WTC11 (cell line): ENCODE measurements at regions not wholly inside any gene's neighbourhood (a gene's known extent, or its start where the extent isn't known, plus 50 kb on each side); places are given as distances from the start of the nearest gene placed in this dataset.

Experiments
- ATAC-seq: fragments of 200-7000 bp; cut with Tn5 transposase; 2 replicates; pipeline ENCODE4 v1.10.0; 2021; ENCODE audit warnings: mild to moderate bottlenecking, moderate library complexity
- CTCF ChIA-PET: fragments of 300-600 bp; sonication (Branson Sonifier 250); formaldehyde crosslinking; loops from one replicate; lab custom pipeline; 2021; ENCODE audit warnings: antibody characterized with exemption; lab: Charles Lee
- POLR2A ChIA-PET: fragments of 350-600 bp; sonication (Branson Sonifier 250); formaldehyde crosslinking; loops from one replicate; lab custom pipeline; 2021; ENCODE audit warnings: antibody characterized with exemption; lab: Charles Lee
- DNase-seq: peaks from one replicate; pipeline ENCODE4 v3.0.0; 2021; ENCODE audit warnings: low spot score
- H3K27ac Mint-ChIP-seq: 2 replicates; pipeline ENCODE4 v1.8.0; 2021; ENCODE audit warnings: mixed read lengths
- H3K27me3 Mint-ChIP-seq: 2 replicates; pipeline ENCODE4 v1.8.0; 2021; ENCODE audit warnings: low read depth, mild to moderate bottlenecking, moderate library complexity, mixed read lengths
- H3K36me3 Mint-ChIP-seq: 2 replicates; pipeline ENCODE4 v1.8.0; 2021; ENCODE audit warnings: mixed read lengths
- H3K4me1 Mint-ChIP-seq: 2 replicates; pipeline ENCODE4 v1.8.0; 2022; ENCODE audit warnings: mixed read lengths
- H3K4me3 Mint-ChIP-seq: 2 replicates; pipeline ENCODE4 v1.8.0; 2021; ENCODE audit warnings: mild to moderate bottlenecking, moderate library complexity, mixed read lengths
- H3K9me3 Mint-ChIP-seq: 2 replicates; pipeline ENCODE4 v1.8.0; 2021; ENCODE audit warnings: mixed read lengths
- CBFB ChIP-seq: sonication (generic); formaldehyde crosslinking; IDR thresholded peaks from 2 replicates; pipeline ENCODE4 v1.8.1; 2022; ENCODE audit warnings: mild to moderate bottlenecking, low read depth, missing genetic modification reagents
- FOXJ3 ChIP-seq: sonication (generic); formaldehyde crosslinking; IDR thresholded peaks from 2 replicates; pipeline ENCODE4 v1.9.0; 2021; ENCODE audit warnings: missing genetic modification reagents, mild to moderate bottlenecking, borderline replicate concordance
- IRF2 ChIP-seq: sonication (generic); formaldehyde crosslinking; IDR thresholded peaks from 2 replicates; pipeline ENCODE4 v1.8.0; 2022; ENCODE audit warnings: low read depth, missing genetic modification reagents, borderline replicate concordance
- JAZF1 ChIP-seq: fragments of 250-450 bp; sonication (Bioruptor Pico); IDR thresholded peaks from 2 replicates; pipeline ENCODE4 v1.9.0; 2021; ENCODE audit warnings: moderate library complexity, mild to moderate bottlenecking, inconsistent platforms
- NFE2L1 ChIP-seq: sonication (generic); formaldehyde crosslinking; IDR thresholded peaks from 2 replicates; pipeline ENCODE4 v1.8.1; 2023; ENCODE audit warnings: missing genetic modification reagents
- NFYB ChIP-seq: sonication (generic); formaldehyde crosslinking; conservative IDR thresholded peaks from 2 replicates; pipeline ENCODE4 v1.8.0; 2022; ENCODE audit warnings: low read depth, missing genetic modification reagents
- ZNF121 ChIP-seq: sonication (generic); formaldehyde crosslinking; IDR thresholded peaks from 2 replicates; pipeline ENCODE4 v1.8.0; 2023; ENCODE audit warnings: missing genetic modification reagents
- ZNF396 ChIP-seq: fragments of 250-450 bp; sonication (Bioruptor Pico); IDR thresholded peaks from 2 replicates; pipeline ENCODE4 v1.8.0; 2021; ENCODE audit warnings: mild to moderate bottlenecking, moderate library complexity, borderline replicate concordance
- ZNF416 ChIP-seq: fragments of 250-450 bp; sonication (Bioruptor Pico); IDR thresholded peaks from 2 replicates; pipeline ENCODE4 v1.9.0; 2021; ENCODE audit warnings: mild to moderate bottlenecking, inconsistent platforms
- TF ChIP-seq, protein P1 (sequence below): fragments of 250-450 bp; sonication (Bioruptor Pico); IDR thresholded peaks from 2 replicates; pipeline ENCODE4 v1.9.0; 2021; ENCODE audit warnings: mild to moderate bottlenecking
- TF ChIP-seq, protein P2 (sequence below): fragments of 250-450 bp; sonication (Bioruptor Pico); IDR thresholded peaks from 2 replicates; pipeline ENCODE4 v2.1.2; 2022; ENCODE audit warnings: mild to moderate bottlenecking, moderate library complexity
- TF ChIP-seq, protein P3 (sequence below): sonication (generic); formaldehyde crosslinking; IDR thresholded peaks from 2 replicates; pipeline ENCODE4 v1.8.0; 2023; ENCODE audit warnings: missing genetic modification reagents, mild to moderate bottlenecking, borderline replicate concordance
- TF ChIP-seq, protein P4 (sequence below): sonication (generic); formaldehyde crosslinking; IDR thresholded peaks from 2 replicates; pipeline ENCODE4 v1.8.0; 2022; ENCODE audit warnings: mild to moderate bottlenecking, missing genetic modification reagents
- TF ChIP-seq, protein P5 (sequence below): fragments of 250-450 bp; sonication (Bioruptor Pico); conservative IDR thresholded peaks from 2 replicates; pipeline ENCODE4 v1.9.0; 2021; ENCODE audit warnings: mild to moderate bottlenecking

DNA sequence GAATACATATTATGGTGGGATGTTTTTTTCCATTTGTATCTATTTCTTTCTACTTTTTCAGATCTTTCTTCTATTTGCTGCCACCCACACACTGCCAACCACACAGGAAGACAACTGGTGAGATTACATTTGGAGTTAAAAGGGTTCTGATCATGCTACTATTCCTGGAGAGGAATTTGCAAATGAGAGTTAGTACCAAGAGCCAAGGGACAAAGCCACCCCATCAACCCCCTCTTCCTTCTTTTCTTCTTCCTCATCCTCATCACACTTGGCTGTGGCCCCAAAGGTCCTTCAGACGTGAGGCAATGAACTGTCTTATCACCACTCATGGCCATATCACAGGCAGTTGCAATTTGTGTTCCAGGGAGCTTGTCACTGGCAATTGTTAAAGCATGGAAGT is 215.6 kb upstream of the SLC14A2 start (continued):
- TF ChIP-seq, protein P1, sequence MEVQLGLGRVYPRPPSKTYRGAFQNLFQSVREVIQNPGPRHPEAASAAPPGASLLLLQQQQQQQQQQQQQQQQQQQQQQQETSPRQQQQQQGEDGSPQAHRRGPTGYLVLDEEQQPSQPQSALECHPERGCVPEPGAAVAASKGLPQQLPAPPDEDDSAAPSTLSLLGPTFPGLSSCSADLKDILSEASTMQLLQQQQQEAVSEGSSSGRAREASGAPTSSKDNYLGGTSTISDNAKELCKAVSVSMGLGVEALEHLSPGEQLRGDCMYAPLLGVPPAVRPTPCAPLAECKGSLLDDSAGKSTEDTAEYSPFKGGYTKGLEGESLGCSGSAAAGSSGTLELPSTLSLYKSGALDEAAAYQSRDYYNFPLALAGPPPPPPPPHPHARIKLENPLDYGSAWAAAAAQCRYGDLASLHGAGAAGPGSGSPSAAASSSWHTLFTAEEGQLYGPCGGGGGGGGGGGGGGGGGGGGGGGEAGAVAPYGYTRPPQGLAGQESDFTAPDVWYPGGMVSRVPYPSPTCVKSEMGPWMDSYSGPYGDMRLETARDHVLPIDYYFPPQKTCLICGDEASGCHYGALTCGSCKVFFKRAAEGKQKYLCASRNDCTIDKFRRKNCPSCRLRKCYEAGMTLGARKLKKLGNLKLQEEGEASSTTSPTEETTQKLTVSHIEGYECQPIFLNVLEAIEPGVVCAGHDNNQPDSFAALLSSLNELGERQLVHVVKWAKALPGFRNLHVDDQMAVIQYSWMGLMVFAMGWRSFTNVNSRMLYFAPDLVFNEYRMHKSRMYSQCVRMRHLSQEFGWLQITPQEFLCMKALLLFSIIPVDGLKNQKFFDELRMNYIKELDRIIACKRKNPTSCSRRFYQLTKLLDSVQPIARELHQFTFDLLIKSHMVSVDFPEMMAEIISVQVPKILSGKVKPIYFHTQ (CRISPR knock-in tag): no peak
- TF ChIP-seq FOXJ3 (CRISPR knock-in tag) (no peak), ZNF396 (CRISPR knock-in tag) (no peak), NFE2L1 (no peak)
- TF ChIP-seq, protein P2, sequence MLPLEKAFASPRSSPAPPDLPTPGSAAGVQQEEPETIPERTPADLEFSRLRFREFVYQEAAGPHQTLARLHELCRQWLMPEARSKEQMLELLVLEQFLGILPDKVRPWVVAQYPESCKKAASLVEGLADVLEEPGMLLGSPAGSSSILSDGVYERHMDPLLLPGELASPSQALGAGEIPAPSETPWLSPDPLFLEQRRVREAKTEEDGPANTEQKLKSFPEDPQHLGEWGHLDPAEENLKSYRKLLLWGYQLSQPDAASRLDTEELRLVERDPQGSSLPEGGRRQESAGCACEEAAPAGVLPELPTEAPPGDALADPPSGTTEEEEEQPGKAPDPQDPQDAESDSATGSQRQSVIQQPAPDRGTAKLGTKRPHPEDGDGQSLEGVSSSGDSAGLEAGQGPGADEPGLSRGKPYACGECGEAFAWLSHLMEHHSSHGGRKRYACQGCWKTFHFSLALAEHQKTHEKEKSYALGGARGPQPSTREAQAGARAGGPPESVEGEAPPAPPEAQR (CRISPR knock-in tag): no peak

DNA sequence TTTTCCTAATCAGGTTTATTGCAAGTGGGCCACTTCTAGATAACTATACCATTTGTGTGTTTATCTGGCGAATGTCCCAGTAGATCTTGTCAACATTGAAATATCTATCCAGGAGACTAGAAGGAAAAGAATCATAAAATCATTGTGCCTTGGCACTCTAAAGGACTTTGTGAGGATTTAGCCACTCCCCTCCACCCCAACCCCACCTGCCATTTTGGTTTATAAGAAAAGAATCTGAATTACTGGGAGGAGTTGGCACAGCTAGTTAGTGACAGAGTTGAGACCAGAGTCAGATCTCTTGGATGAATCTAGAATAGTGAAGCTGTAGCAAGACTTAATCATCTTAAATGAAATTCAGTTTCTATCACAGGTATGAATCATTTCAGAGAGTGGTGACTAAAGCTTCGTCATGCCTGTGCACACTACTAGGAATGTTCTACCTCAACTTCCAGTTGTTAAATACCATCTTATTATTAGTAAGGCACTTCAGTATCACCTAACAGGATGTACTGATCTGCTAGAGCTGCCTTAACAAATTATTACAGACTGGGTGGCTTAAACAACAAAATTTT is 212.7 kb upstream of the SLC14A2 start:
- Mint-ChIP-seq H3K27me3 (no peaks in the 10 kb centered on the region; the same call in 1 of the 2 replicates), H3K9me3 (peaks cover 18% of the 10 kb centered on the region), H3K36me3 (no peaks in the 10 kb centered on the region), H3K4me1 (no peaks in the 10 kb centered on the region), H3K4me3 (no peak overlapping the region), H3K27ac (no peak overlapping the region)
- DNase-seq: no peak
- ATAC-seq: no peak
- TF ChIP-seq, protein P3, sequence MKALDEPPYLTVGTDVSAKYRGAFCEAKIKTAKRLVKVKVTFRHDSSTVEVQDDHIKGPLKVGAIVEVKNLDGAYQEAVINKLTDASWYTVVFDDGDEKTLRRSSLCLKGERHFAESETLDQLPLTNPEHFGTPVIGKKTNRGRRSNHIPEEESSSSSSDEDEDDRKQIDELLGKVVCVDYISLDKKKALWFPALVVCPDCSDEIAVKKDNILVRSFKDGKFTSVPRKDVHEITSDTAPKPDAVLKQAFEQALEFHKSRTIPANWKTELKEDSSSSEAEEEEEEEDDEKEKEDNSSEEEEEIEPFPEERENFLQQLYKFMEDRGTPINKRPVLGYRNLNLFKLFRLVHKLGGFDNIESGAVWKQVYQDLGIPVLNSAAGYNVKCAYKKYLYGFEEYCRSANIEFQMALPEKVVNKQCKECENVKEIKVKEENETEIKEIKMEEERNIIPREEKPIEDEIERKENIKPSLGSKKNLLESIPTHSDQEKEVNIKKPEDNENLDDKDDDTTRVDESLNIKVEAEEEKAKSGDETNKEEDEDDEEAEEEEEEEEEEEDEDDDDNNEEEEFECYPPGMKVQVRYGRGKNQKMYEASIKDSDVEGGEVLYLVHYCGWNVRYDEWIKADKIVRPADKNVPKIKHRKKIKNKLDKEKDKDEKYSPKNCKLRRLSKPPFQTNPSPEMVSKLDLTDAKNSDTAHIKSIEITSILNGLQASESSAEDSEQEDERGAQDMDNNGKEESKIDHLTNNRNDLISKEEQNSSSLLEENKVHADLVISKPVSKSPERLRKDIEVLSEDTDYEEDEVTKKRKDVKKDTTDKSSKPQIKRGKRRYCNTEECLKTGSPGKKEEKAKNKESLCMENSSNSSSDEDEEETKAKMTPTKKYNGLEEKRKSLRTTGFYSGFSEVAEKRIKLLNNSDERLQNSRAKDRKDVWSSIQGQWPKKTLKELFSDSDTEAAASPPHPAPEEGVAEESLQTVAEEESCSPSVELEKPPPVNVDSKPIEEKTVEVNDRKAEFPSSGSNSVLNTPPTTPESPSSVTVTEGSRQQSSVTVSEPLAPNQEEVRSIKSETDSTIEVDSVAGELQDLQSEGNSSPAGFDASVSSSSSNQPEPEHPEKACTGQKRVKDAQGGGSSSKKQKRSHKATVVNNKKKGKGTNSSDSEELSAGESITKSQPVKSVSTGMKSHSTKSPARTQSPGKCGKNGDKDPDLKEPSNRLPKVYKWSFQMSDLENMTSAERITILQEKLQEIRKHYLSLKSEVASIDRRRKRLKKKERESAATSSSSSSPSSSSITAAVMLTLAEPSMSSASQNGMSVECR (CRISPR knock-in tag): no peak
- CTCF ChIA-PET: no interaction called here
- POLR2A ChIA-PET: no interaction called here

DNA sequence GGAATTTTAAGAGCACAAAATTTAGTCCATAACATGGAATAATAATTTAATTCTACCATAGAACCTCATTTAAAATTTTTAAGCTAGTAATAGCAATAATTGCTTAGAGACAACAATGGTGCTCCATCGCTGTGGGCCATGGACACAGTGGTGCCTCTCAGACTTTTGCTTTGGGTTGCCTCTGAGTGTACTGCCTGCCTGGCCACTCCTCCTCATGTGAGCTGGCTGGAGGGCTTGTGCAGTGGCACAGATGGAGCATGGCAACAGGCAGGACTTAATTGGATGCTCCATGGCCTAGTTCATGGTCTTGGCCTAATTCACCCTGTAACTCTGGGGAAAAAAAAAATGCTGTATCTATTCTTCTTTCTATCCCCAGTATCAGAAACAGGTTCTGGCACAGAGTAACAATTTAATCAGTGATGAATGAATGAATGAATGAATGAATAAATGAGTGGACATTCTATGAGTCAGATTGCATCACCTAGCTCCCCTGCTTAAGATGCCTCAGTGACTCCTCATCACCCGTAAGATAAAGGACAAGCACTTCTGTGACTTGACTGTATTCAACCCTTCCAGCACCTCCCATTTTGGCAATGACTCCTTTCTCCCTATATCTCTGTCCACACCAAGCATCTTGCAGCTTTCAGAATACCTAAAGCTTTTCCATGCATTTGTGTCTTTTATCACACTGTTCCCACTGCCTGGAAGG is 211.8 kb upstream of the SLC14A2 start:
- Mint-ChIP-seq H3K4me3 (no peak overlapping the region), H3K27me3 (no peaks in the 10 kb centered on the region; the same call in 1 of the 2 replicates), H3K4me1 (no peaks in the 10 kb centered on the region), H3K9me3 (peaks cover 18% of the 10 kb centered on the region), H3K36me3 (no peaks in the 10 kb centered on the region), H3K27ac (no peak overlapping the region)
- POLR2A ChIA-PET: no interaction called here
- CTCF ChIA-PET: no interaction called here
- no peak for ATAC-seq
- DNase-seq: no peak
- TF ChIP-seq CBFB (CRISPR knock-in tag): no peak
- TF ChIP-seq ZNF121 (CRISPR knock-in tag): no peak
- no peak for TF ChIP-seq NFYB
- TF ChIP-seq ZNF416 (CRISPR knock-in tag): no peak
- TF ChIP-seq IRF2: no peak
- TF ChIP-seq, protein P4, sequence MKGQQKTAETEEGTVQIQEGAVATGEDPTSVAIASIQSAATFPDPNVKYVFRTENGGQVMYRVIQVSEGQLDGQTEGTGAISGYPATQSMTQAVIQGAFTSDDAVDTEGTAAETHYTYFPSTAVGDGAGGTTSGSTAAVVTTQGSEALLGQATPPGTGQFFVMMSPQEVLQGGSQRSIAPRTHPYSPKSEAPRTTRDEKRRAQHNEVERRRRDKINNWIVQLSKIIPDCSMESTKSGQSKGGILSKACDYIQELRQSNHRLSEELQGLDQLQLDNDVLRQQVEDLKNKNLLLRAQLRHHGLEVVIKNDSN (CRISPR knock-in tag): no peak
- TF ChIP-seq, protein P3 (CRISPR knock-in tag): no peak
- no peak for TF ChIP-seq JAZF1
- TF ChIP-seq, protein P5, sequence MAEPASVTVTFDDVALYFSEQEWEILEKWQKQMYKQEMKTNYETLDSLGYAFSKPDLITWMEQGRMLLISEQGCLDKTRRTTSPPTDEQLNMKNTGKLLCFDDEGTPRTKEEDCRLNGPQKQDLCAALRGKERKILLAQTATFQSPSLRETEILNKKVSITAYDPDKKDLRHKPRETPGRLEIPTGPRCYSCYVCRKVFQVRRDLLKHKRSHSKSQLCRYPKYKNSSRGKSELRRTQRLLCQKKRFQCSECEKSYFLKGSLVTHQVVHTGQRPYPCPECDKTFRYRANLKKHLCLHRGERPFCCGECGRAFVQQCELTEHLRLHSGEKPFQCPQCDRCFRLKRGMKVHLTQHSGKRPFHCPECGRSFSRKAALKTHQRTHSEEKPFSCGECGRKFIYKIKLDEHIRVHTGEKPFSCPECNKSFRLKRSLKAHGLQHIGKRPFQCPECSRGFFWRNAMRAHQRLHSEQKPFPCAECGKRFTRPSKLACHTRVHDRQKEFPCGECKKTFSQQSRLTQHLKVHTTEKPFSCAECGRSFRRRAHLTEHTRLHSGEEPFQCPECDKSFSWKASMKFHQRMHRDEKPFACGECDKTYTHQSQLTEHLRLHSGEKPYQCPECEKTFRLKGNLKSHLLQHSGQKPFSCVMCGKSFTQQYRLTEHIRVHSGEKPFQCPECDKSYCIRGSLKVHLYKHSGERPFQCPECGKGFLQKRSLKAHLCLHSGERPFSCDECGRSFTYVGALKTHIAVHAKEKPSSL (CRISPR knock-in tag): no peak
